Epithelial cell of prostate (primary cell): ENCODE measurements at regions not wholly inside any gene's neighbourhood (a gene's known extent, or its start where the extent isn't known, plus 50 kb on each side); places are given as distances from the start of the nearest gene placed in this dataset.

ENCODE experiments used
- DNase-seq: peaks from one replicate; pipeline ENCODE4 v3.0.0-alpha.2; 2011; ENCODE audit warnings: low read depth, low spot score
- H3K27ac ChIP-seq: fragments of 450-650 bp; 2 replicates; pipeline ENCODE4 v1.5.1; 2017; ENCODE audit warnings: mild to moderate bottlenecking

GRCh38 chr4:71691416-71692073 is 92.3 kb downstream of the GC start:
- no peak for DNase-seq
- H3K27ac ChIP-seq: no peak overlapping the region

GRCh38 chr4:71689822-71690221 is 94.1 kb downstream of the GC start:
- no peak overlapping the region for H3K27ac ChIP-seq
- no peak for DNase-seq

GRCh38 chr4:71687056-71687455 is 96.8 kb downstream of the GC start:
- DNase-seq: no peak
- no peak overlapping the region for H3K27ac ChIP-seq

- no peak for DNase-seq
- H3K27ac ChIP-seq: no peak overlapping the region
These were observed 97.9 kb downstream of the GC start for GRCh38 chr4:71685975-71686374.

GRCh38 chr4:71683309-71683708 is 100.6 kb downstream of the GC start:
- H3K27ac ChIP-seq: no peak overlapping the region
- DNase-seq: no peak

- no peak for DNase-seq
- no peak overlapping the region for H3K27ac ChIP-seq
These were observed 103.2 kb downstream of the GC start for GRCh38 chr4:71680706-71681105.

GRCh38 chr4:71677568-71677967 is 106.3 kb downstream of the GC start:
- no peak overlapping the region for H3K27ac ChIP-seq
- no peak for DNase-seq

- no peak for DNase-seq
- H3K27ac ChIP-seq: no peak overlapping the region
These were observed 114.6 kb downstream of the GC start for GRCh38 chr4:71669291-71669690.

GRCh38 chr4:71665358-71665757 is 118.5 kb downstream of the GC start:
- no peak for DNase-seq
- no peak overlapping the region for H3K27ac ChIP-seq

GRCh38 chr4:71664366-71664765 is 119.5 kb downstream of the GC start:
- no peak overlapping the region for H3K27ac ChIP-seq
- no peak for DNase-seq

- DNase-seq: no peak
- H3K27ac ChIP-seq: no peak overlapping the region
These were observed 120.1 kb downstream of the GC start for GRCh38 chr4:71663780-71664179.

GRCh38 chr4:71659979-71660378 is 123.9 kb downstream of the GC start:
- no peak for DNase-seq

GRCh38 chr4:71648923-71649322 is 135.0 kb downstream of the GC start:
- H3K27ac ChIP-seq: peak overlapping the region; percentile 62
- DNase-seq: no peak

More at GRCh38 chr4:71659979-71660378, 123.9 kb downstream of the GC start:
- H3K27ac ChIP-seq: no peak overlapping the region

GRCh38 chr4:71648448-71648847 is 135.4 kb downstream of the GC start:
- peak; percentile 20 for DNase-seq
- H3K27ac ChIP-seq: peak overlapping the region; percentile 62

GRCh38 chr4:71639380-71639779 is 144.5 kb downstream of the GC start:
- DNase-seq: no peak
- H3K27ac ChIP-seq: no peak overlapping the region

GRCh38 chr4:71635139-71635748 is 148.6 kb downstream of the GC start:
- no peak for DNase-seq
- H3K27ac ChIP-seq: no peak overlapping the region

GRCh38 chr4:71634364-71634763 is 149.5 kb downstream of the GC start:
- no peak for DNase-seq
- H3K27ac ChIP-seq: no peak overlapping the region

- H3K27ac ChIP-seq: no peak overlapping the region
- no peak for DNase-seq
These were observed 153.1 kb downstream of the GC start for GRCh38 chr4:71630803-71631202.

- no peak for DNase-seq
- H3K27ac ChIP-seq: no peak overlapping the region
These were observed 158.9 kb downstream of the GC start for GRCh38 chr4:71625005-71625404.
